ENCODE measurements at regions not wholly inside any gene's neighbourhood (a gene's known extent, or its start where the extent isn't known, plus 50 kb on each side); places are given as distances from the start of the nearest gene placed in this dataset.

DNA sequence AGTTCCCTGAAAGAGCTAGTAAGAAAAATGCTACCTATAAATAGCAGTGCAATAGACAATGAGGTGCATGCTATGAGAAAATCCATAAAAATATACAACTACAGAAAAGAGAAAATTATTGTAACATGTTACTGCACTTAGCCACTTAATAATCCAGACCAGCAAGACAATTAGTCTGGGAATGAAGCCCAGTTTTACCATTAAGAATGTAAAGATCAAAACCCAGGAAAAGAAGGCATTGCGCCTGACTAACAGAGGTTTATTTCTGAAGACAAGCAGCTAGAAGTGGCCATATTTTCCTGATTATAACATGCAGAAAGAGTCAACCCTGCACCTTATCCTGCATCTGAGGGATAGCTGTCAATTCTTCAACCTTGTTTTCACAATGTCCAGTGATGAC is 276.4 kb upstream of the PRMT6 start:
- TF ChIP-seq, protein P1, sequence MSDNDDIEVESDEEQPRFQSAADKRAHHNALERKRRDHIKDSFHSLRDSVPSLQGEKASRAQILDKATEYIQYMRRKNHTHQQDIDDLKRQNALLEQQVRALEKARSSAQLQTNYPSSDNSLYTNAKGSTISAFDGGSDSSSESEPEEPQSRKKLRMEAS (IDR thresholded peaks at IDR 0.05; ENCODE audit: low read depth, low read length) = no peak
- TF ChIP-seq MYC (IDR thresholded peaks at IDR 0.05; ENCODE audit: low read depth, low read length) = no peak
- TF ChIP-seq POLR2A (IDR thresholded peaks at IDR 0.05; ENCODE audit: extremely low read depth, insufficient read length) = no peak
- TF ChIP-seq, protein P2, sequence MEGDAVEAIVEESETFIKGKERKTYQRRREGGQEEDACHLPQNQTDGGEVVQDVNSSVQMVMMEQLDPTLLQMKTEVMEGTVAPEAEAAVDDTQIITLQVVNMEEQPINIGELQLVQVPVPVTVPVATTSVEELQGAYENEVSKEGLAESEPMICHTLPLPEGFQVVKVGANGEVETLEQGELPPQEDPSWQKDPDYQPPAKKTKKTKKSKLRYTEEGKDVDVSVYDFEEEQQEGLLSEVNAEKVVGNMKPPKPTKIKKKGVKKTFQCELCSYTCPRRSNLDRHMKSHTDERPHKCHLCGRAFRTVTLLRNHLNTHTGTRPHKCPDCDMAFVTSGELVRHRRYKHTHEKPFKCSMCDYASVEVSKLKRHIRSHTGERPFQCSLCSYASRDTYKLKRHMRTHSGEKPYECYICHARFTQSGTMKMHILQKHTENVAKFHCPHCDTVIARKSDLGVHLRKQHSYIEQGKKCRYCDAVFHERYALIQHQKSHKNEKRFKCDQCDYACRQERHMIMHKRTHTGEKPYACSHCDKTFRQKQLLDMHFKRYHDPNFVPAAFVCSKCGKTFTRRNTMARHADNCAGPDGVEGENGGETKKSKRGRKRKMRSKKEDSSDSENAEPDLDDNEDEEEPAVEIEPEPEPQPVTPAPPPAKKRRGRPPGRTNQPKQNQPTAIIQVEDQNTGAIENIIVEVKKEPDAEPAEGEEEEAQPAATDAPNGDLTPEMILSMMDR (IDR thresholded peaks at IDR 0.05; ENCODE audit: low read depth, low read length) = no peak
- DNase-seq (ENCODE audit: low read depth) = no peak
- no peak overlapping the region for H3K4me3 ChIP-seq (ENCODE audit: low read depth, low read length)

DNA sequence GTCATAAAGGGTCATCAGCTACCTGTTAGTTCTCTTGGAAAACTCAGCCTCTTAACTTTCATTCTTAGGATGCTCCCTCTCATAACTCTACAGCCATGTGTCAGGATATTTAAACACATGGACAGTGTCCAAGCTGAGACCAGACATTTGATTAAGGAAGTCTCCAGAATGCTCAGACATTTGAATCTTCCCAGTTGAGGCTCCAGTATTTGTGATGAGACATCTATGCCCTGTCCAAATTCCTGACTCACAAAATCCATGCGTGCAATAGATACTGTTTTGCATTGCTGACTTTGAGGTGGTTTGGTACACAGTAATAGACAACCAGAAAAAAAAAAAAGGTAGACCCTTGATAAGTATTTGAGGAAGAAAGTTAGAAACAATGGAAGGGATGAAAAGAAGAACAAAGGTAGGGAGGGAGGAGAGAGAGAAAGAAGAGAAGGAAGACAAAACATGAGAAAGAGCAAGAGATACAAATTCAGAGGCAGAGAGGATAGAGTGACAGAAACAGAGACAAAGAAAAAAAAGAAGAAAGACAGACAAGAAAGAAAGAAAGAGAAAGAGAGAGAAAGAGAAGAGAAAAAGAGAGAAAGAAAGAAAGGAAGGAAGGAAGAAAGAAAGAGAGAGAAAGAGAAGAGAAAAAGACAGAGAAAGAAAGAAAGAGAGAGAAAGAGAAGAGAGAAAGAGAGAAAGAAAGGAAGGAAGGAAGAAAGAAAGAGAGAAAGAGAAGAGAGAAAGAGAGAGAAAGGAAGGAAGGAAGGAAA is 275.5 kb upstream of the PRMT6 start:
- DNase-seq (ENCODE audit: low read depth) = no peak
- no peak for TF ChIP-seq POLR2A (IDR thresholded peaks at IDR 0.05; ENCODE audit: extremely low read depth, insufficient read length)
- no peak for TF ChIP-seq MYC (IDR thresholded peaks at IDR 0.05; ENCODE audit: low read depth, low read length)
- TF ChIP-seq, protein P2 (IDR thresholded peaks at IDR 0.05; ENCODE audit: low read depth, low read length) = no peak
- TF ChIP-seq, protein P1 (IDR thresholded peaks at IDR 0.05; ENCODE audit: low read depth, low read length) = no peak
- H3K4me3 ChIP-seq (ENCODE audit: low read depth, low read length) = no peak overlapping the region

DNA sequence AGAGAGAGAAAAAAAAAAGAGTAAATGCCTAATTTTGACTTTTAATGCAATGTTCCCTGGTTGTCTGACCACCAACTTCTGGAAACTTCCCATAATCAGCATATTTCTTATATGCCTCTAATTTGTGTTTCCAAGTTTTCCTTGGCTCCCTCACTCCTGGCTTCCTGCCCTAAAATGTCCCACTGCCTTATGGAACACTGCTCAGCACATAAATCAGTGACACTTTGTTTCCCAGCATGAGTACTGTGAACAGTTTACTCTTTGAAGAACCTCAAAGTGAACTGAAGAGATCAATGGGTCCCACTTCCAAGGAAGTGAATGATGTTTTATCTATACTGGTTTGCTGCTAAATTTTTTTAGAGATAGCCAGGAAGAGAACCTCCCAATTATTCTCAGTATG is 271.3 kb upstream of the PRMT6 start:
- no peak for DNase-seq (ENCODE audit: low read depth)
- H3K4me3 ChIP-seq (ENCODE audit: low read depth, low read length) = no peak overlapping the region
- TF ChIP-seq, protein P1 (IDR thresholded peaks at IDR 0.05; ENCODE audit: low read depth, low read length) = no peak
- TF ChIP-seq MYC (IDR thresholded peaks at IDR 0.05; ENCODE audit: low read depth, low read length) (no peak), POLR2A (IDR thresholded peaks at IDR 0.05; ENCODE audit: extremely low read depth, insufficient read length) (no peak)
- TF ChIP-seq, protein P2 (IDR thresholded peaks at IDR 0.05; ENCODE audit: low read depth, low read length) = no peak

DNA sequence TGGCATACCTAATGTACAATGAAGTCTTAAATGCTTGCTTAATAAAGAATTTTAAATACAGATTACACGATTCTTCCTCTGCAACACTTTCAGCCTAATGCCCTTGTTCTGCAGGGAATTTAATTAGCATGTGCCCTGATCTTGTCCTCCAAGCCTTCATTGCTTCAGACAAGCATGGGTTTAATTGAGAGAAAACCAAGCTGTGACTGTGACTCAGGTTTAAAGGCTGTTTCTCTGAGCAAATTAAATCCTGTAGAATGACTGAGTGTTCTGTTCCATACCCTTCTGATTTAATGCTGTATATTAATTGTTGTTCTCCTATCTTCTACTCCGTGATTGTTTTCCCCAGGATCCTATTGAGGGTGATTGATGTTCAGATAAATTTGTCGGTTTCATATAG is 269.0 kb upstream of the PRMT6 start:
- no peak for DNase-seq (ENCODE audit: low read depth)
- H3K4me3 ChIP-seq (ENCODE audit: low read depth, low read length) = no peak overlapping the region
- no peak for TF ChIP-seq MYC (IDR thresholded peaks at IDR 0.05; ENCODE audit: low read depth, low read length)
- TF ChIP-seq, protein P1 (IDR thresholded peaks at IDR 0.05; ENCODE audit: low read depth, low read length) = no peak
- TF ChIP-seq, protein P2 (IDR thresholded peaks at IDR 0.05; ENCODE audit: low read depth, low read length) = no peak
- no peak for TF ChIP-seq POLR2A (IDR thresholded peaks at IDR 0.05; ENCODE audit: extremely low read depth, insufficient read length)

DNA sequence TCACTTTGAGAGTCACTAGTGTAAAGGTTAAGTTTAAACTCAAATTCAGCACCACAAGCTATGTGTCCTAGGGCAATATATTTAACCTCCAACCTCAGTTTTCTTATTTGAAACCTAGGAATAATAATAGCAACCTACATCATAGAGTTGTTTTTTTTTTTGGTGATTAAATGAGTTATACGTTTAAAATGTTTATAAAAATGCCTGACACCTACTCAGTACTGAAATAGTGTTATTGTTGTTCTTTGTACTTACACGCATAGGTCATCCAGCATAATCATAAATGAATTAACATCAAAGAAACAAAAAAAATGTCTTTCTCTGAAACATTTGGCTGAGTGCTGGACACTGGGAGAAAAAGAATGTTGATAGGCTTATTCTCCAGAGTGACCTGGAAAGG is 266.8 kb upstream of the PRMT6 start:
- TF ChIP-seq POLR2A (IDR thresholded peaks at IDR 0.05; ENCODE audit: extremely low read depth, insufficient read length) (no peak), MYC (IDR thresholded peaks at IDR 0.05; ENCODE audit: low read depth, low read length) (no peak)
- TF ChIP-seq, protein P1 (IDR thresholded peaks at IDR 0.05; ENCODE audit: low read depth, low read length) = no peak
- TF ChIP-seq, protein P2 (IDR thresholded peaks at IDR 0.05; ENCODE audit: low read depth, low read length) = no peak
- H3K4me3 ChIP-seq (ENCODE audit: low read depth, low read length) = no peak overlapping the region
- no peak for DNase-seq (ENCODE audit: low read depth)
